K562 (cell line): ENCODE measurements at regions not wholly inside any gene's neighbourhood (a gene's known extent, or its start where the extent isn't known, plus 50 kb on each side); places are given as distances from the start of the nearest gene placed in this dataset.

Source experiments
- ATAC-seq: fragments of 200-7000 bp; cut with Tn5 transposase; 3 replicates; pipeline ENCODE4 v1.9.1; 2020; ENCODE audit warnings: moderate library complexity
- BruUV-seq: library from RNA; stranded (reverse); fragments of 400-500 nt; replicated peaks from 2 replicates; lab custom pipeline; 2021; lab: Mats Ljungman, UMichigan
- CTCF ChIA-PET: fragments of 300-600 bp; formaldehyde crosslinking; extraction: SDS; loops from one replicate; lab custom pipeline; 2021; ENCODE audit warnings: low intra/inter-chr PET ratio; lab: Yijun Ruan, JAX
- POLR2A ChIA-PET: fragments of 300-600, 350-650 bp; sonication (Branson Sonifier 250); formaldehyde crosslinking; extraction: SDS; loops from one replicate; lab custom pipeline; 2021; ENCODE audit warnings: antibody characterized with exemption, inconsistent platforms; lab: Yijun Ruan, JAX
- DNase-seq, 4 experiments: peaks; one replicate each; pipeline versions ENCODE4 v3.0.0 to v3.0.0-alpha.2; 2011 to 2018; ENCODE audit warnings: low spot score in 3 of 4, mixed read lengths in 3 of 4; ENCODE audit errors: extremely low read depth in 1 of 4
- FAIRE-seq: peaks from 2 replicates; lab custom pipeline; 2011; peaks lifted over from hg19 to GRCh38; lab: Jason Lieb, UNC
- H2AFZ ChIP-seq: 2 replicates; pipeline ENCODE4 v1.6.0; 2011; ENCODE audit warnings: low read depth, low read length, control low read depth, inconsistent platforms
- H3K27ac ChIP-seq: fragments of 200-600 bp; 3 replicates; pipeline ENCODE4 v1.8.0; 2011; ENCODE audit warnings: low read depth, mild to moderate bottlenecking, control low read depth, inconsistent platforms, low read length, moderate library complexity, mixed read lengths; ENCODE audit errors: extremely low read depth
- H3K27me3 ChIP-seq, 2 experiments: fragments of 300-600 bp in 1 of 2; 2 replicates in 1 of 2; 3 replicates in 1 of 2; pipeline versions ENCODE4 v1.6.0 to v1.8.0; 2011; ENCODE audit warnings: inconsistent platforms in 2 of 2, low read length in 2 of 2, mild to moderate bottlenecking in 1 of 2, mixed read lengths in 1 of 2, moderate library complexity in 1 of 2; ENCODE audit not compliant: control insufficient read depth in 2 of 2, insufficient read depth in 2 of 2
- H3K36me3 ChIP-seq: fragments of 300-600 bp; 3 replicates; pipeline ENCODE4 v1.8.0; 2011; ENCODE audit warnings: mild to moderate bottlenecking, low read length, inconsistent platforms; ENCODE audit not compliant: control insufficient read depth, insufficient read depth
- H3K4me1 ChIP-seq, 2 experiments: fragments of 200-600 bp in 1 of 2; replicated peaks in 1 of 2; 2 replicates in 1 of 2; 3 replicates in 1 of 2; pipeline versions ENCODE4 v1.5.1 to v1.8.0; 2011; ENCODE audit warnings: inconsistent platforms in 2 of 2, low read length in 2 of 2, mild to moderate bottlenecking in 1 of 2, mixed read lengths in 1 of 2, moderate library complexity in 1 of 2; ENCODE audit not compliant: control insufficient read depth in 2 of 2, insufficient read depth in 2 of 2
- H3K4me2 ChIP-seq: 2 replicates; pipeline ENCODE4 v1.6.1; 2011; ENCODE audit warnings: low read length, control low read depth, inconsistent platforms, mixed read lengths; ENCODE audit not compliant: insufficient read depth
- H3K4me3 ChIP-seq: fragments of 200-600 bp; sonication (generic), shearing (Covaris generic); 2 replicates; pipeline ENCODE4 v1.5.1; 2016; ENCODE audit warnings: control low read depth, inconsistent platforms
- H3K79me2 ChIP-seq: fragments of 200-600 bp; 3 replicates; pipeline ENCODE4 v1.8.0; 2011; ENCODE audit warnings: low read length, inconsistent platforms; ENCODE audit not compliant: control insufficient read depth, insufficient read depth
- H3K9ac ChIP-seq, 2 experiments: 2 replicates each; pipeline versions ENCODE4 v1.6.0 to v1.6.1; 2011; ENCODE audit warnings: low read depth in 2 of 2, low read length in 2 of 2, control low read depth in 1 of 2, inconsistent platforms in 1 of 2, mild to moderate bottlenecking in 1 of 2, mixed read lengths in 1 of 2; ENCODE audit not compliant: insufficient read depth in 1 of 2
- H3K9me1 ChIP-seq: one replicate; pipeline ENCODE4 v1.6.0; 2011; ENCODE audit warnings: inconsistent platforms, mild to moderate bottlenecking, low read length, moderate library complexity; ENCODE audit not compliant: control insufficient read depth, insufficient read depth
- H3K9me3 ChIP-seq: replicated peaks from 2 replicates; pipeline ENCODE4 v1.5.1; 2011; ENCODE audit warnings: low read depth, low read length, inconsistent platforms; ENCODE audit not compliant: control insufficient read depth, insufficient read depth
- H4K20me1 ChIP-seq: replicated peaks from 2 replicates; pipeline ENCODE4 v1.6.1; 2011; ENCODE audit warnings: low read length, inconsistent platforms, mixed read lengths; ENCODE audit not compliant: control insufficient read depth, insufficient read depth
- ASH1L ChIP-seq: fragments of 450-650 bp; IDR thresholded peaks from 2 replicates; pipeline ENCODE4 v1.6.1; 2018; ENCODE audit warnings: borderline replicate concordance, mild to moderate bottlenecking, low read depth; ENCODE audit not compliant: partially characterized antibody
- NFIC ChIP-seq: fragments of 450-650 bp; IDR thresholded peaks from 2 replicates; pipeline ENCODE4 v1.6.1; 2017; ENCODE audit warnings: mild to moderate bottlenecking, inconsistent platforms
- PTRF ChIP-seq: fragments of 450-650 bp; IDR thresholded peaks from 2 replicates; pipeline ENCODE4 v1.6.1; 2016; ENCODE audit warnings: mild to moderate bottlenecking, missing genetic modification characterization, missing compliant biosample characterization
- PYGO2 ChIP-seq: fragments of 450-650 bp; IDR thresholded peaks from 2 replicates; pipeline ENCODE4 v1.6.1; 2016; ENCODE audit warnings: mild to moderate bottlenecking, missing genetic modification characterization, moderate library complexity, missing compliant biosample characterization
- RBM25 ChIP-seq: fragments of 200-400 bp; formaldehyde crosslinking; IDR thresholded peaks from 2 replicates; pipeline ENCODE4 v1.6.1; 2018; ENCODE audit warnings: low read length, low read depth, moderate library complexity; ENCODE audit not compliant: severe bottlenecking
- TFE3 ChIP-seq: fragments of 450-650 bp; formaldehyde crosslinking; IDR thresholded peaks from 2 replicates; pipeline ENCODE4 v1.4.0; 2020; ENCODE audit warnings: mild to moderate bottlenecking, mixed read lengths
- ZBTB7A ChIP-seq: IDR thresholded peaks from 2 replicates; pipeline ENCODE4 v1.6.1; 2011; ENCODE audit warnings: low read depth, mild to moderate bottlenecking, low read length, moderate library complexity, borderline replicate concordance; ENCODE audit not compliant: control insufficient read depth
- ZNF324 ChIP-seq: fragments of 250-450 bp; sonication (Bioruptor Pico); IDR thresholded peaks from 2 replicates; pipeline ENCODE4 v1.4.0; 2020; ENCODE audit warnings: mild to moderate bottlenecking
- WGBS: fragments of 100-300 bp; shearing (Covaris generic); methylation state at CpG from one replicate; pipeline ENCODE4 v1.1.6; 2016; ENCODE audit warnings: low coverage, mixed read lengths; ENCODE audit not compliant: insufficient coverage; ENCODE audit errors: missing lambda C conversion rate; 5-methylcytosine and 5-hydroxymethylcytosine counted together
- in situ Hi-C: fragments of 300-500 bp; cut with MboI; formaldehyde crosslinking; loops from 4 replicates; pipeline ENCODE4 v1.15.0; 2018; ENCODE audit warnings: inconsistent platforms, mixed read lengths
- intact Hi-C: fragments of 100-400 bp; cut with micrococcal nuclease; formaldehyde crosslinking; loops from 2 replicates; pipeline ENCODE4 v1.14.2; 2022

- no peak for FAIRE-seq
- no peaks in the 10 kb centered on the region for H3K36me3 ChIP-seq
- intact Hi-C loops: no loop called here
- CTCF ChIA-PET: no interaction called here
- no peaks in the 10 kb centered on the region; a peak in 1 of 5 replicates for H3K27me3 ChIP-seq
- no peak overlapping the region for H2AFZ ChIP-seq
- ATAC-seq: no peak
- H3K4me1 ChIP-seq: no peaks in the 10 kb centered on the region
- no peaks in the 10 kb centered on the region for H3K9me1 ChIP-seq
- H3K9me3 ChIP-seq: no peaks in the 10 kb centered on the region
- no peak overlapping the region for H3K27ac ChIP-seq
- no peaks in the 10 kb centered on the region for H3K79me2 ChIP-seq
- no peak overlapping the region for H3K4me3 ChIP-seq
- TF ChIP-seq RBM25 (no peak), PTRF (tag) (no peak), ZNF324 (CRISPR knock-in tag) (no peak), NFIC (no peak), PYGO2 (no peak), ZBTB7A (no peak), TFE3 (no peak), ASH1L (no peak)
- TF ChIP-seq, all 486 proteins: peak for 0
- in situ Hi-C loops: no loop called here
- Histone ChIP-seq H4K20me1 (no peaks in the 10 kb centered on the region), H3K4me2 (no peak overlapping the region), H3K9ac (no peak overlapping the region)
- BruUV-seq: no TSS peak
- POLR2A ChIA-PET: no interaction called here
- no peak for DNase-seq
- 0% methylated on average over 1 of the region's 1 CpG for WGBS
Observed at GRCh38 chr7:69436946-69437345, 161.3 kb upstream of the AUTS2 start.
